AG04449 (cell line): ENCODE measurements at regions not wholly inside any gene's neighbourhood (a gene's known extent, or its start where the extent isn't known, plus 50 kb on each side); places are given as distances from the start of the nearest gene placed in this dataset.

ENCODE experiments used
- CTCF ChIA-PET: fragments of 350-600 bp; formaldehyde crosslinking; extraction: SDS; loops from one replicate; lab custom pipeline; 2021; ENCODE audit warnings: antibody characterized with exemption; lab: Yijun Ruan, JAX
- POLR2A ChIA-PET: fragments of 400-600, 350-600 bp; formaldehyde crosslinking; extraction: SDS; loops from one replicate; lab custom pipeline; 2020; ENCODE audit warnings: antibody characterized with exemption, inconsistent platforms; lab: Yijun Ruan, JAX
- DNase-seq: peaks from one replicate; pipeline ENCODE4 v3.0.0-alpha.2; 2010; ENCODE audit warnings: low read depth, low spot score
- H3K4me3 ChIP-seq: 2 replicates; pipeline ENCODE4 v1.5.1; 2011; ENCODE audit warnings: low read depth, mild to moderate bottlenecking, control low read depth, low read length
- TF ChIP-seq, protein P1 (sequence below): IDR thresholded peaks from one replicate; pipeline ENCODE4 v1.5.1; 2011; ENCODE audit warnings: mild to moderate bottlenecking, moderate library complexity, low read length, control low read depth, inconsistent platforms; ENCODE audit not compliant: insufficient read depth; ENCODE audit errors: missing control alignments

DNA sequence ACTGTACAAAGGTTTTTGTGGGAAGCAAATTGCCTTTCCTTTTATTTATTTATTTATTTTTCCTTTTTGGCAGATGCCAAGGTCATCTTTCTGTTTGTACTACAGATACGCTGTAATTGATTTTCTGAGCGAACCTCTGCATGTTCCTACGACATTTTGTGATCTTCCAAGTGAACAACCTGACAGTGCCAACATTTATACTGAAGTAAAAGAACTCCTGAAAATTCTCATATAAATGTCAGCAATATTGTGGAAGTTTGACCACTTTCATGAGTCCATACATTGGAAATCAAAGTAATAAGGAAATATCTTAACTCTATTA is 86.8 kb upstream of the EEPD1 start:
- no peak overlapping the region for H3K4me3 ChIP-seq
- ChIA-PET POLR2A (no interaction called here), CTCF (interaction anchor here (1.7 kb wide), 1 partner anchor 17 kb away, joined by 4 read pairs; no protein-coding TSS in a partner anchor)
- TF ChIP-seq, protein P1, sequence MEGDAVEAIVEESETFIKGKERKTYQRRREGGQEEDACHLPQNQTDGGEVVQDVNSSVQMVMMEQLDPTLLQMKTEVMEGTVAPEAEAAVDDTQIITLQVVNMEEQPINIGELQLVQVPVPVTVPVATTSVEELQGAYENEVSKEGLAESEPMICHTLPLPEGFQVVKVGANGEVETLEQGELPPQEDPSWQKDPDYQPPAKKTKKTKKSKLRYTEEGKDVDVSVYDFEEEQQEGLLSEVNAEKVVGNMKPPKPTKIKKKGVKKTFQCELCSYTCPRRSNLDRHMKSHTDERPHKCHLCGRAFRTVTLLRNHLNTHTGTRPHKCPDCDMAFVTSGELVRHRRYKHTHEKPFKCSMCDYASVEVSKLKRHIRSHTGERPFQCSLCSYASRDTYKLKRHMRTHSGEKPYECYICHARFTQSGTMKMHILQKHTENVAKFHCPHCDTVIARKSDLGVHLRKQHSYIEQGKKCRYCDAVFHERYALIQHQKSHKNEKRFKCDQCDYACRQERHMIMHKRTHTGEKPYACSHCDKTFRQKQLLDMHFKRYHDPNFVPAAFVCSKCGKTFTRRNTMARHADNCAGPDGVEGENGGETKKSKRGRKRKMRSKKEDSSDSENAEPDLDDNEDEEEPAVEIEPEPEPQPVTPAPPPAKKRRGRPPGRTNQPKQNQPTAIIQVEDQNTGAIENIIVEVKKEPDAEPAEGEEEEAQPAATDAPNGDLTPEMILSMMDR = no peak
- no peak for DNase-seq

DNA sequence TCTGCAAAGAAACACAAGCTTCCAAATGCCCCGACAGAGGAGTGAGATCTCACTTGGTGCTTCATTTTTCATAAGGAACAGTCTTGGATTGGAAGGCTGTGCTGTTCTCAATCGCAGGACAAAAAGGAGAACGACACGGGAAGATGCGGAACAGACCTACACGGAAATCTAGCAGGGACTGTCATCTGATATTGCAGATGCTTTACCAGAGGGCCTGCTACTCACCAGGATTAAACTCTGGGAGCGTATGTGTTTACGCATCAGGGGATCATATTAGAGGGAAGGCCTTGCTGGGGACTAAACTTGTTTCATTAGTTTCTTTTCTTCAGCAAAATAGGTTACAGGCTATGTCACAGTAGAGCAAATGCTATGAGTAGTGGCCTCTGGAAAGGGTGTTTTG is 82.8 kb upstream of the EEPD1 start:
- ChIA-PET CTCF (interaction anchor here (1.5 kb wide), 1 partner anchor 249 kb away, joined by 3 read pairs; no protein-coding TSS in a partner anchor), POLR2A (interaction anchor here (0.6 kb wide), 1 partner anchor 13 kb away, joined by 3 read pairs; no protein-coding TSS in a partner anchor)
- TF ChIP-seq, protein P1 = no peak
- DNase-seq = no peak
- no peak overlapping the region for H3K4me3 ChIP-seq

DNA sequence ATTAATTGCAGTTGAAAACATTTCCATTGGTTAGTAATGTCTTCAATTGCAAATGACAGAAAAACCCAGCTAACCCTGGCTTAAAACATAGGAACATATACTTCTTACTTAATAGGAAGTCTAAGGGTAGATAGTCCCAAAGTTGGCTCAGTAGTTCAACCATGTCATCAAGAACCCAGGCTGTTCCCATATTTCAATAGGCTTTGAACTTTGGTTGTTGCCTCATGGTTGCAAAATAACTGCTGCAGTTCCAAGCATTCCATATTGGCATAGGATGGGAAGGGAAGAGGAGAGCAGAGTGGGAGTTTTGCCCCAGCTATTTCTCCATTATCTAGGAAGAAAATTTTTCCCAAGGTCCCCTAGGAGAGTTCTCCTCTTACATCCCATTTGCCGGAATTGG is 81.4 kb upstream of the EEPD1 start:
- H3K4me3 ChIP-seq = no peak overlapping the region
- TF ChIP-seq, protein P1 = no peak
- ChIA-PET CTCF (no interaction called here), POLR2A (no interaction called here)
- no peak for DNase-seq

DNA sequence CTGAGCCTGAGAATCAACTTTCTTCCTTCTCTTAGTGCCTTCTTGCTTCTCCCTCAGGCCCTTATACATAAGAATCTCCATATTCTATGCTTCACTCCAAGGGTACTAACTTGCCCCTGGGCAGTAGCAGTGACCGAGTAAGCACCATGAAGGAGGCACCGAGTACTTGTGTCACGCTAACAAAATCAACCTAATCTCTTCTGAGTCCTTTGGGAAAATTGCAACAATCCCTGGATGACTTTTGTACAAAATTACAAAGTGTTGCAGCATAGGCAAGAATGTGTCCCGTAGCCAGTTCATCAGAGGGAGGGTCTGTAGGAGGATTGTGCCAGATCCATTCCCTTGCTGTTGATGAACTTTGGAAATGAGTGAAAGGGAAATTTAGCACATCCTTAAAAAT is 80.4 kb upstream of the EEPD1 start:
- no peak for DNase-seq
- CTCF ChIA-PET = no interaction called here
- POLR2A ChIA-PET = no interaction called here
- no peak overlapping the region for H3K4me3 ChIP-seq
- TF ChIP-seq, protein P1 = no peak

DNA sequence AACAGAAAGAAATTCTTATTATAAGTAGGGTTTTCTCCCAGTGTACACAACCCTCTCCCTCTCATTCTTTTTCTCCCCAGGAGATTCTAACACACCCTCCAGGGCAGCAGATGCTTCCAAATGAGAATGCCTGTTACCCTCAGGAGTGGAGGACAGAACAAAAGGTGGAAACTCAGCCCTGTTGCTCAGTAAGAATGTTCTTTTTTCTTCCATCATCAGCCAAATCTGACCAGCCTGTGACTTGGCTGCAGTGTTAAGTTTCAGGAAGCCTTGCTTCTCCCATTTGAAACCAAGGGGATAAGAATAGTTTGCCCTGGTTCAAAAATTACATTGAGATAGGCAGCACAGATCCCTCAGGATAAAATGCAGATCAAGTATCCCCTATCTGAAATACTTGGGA is 77.5 kb upstream of the EEPD1 start:
- TF ChIP-seq, protein P1 = no peak
- no peak for DNase-seq
- H3K4me3 ChIP-seq = no peak overlapping the region
- POLR2A ChIA-PET = interaction anchor here (0.6 kb wide), 1 partner anchor 9 kb away, joined by 3 read pairs; no protein-coding TSS in a partner anchor
- CTCF ChIA-PET = no interaction called here

DNA sequence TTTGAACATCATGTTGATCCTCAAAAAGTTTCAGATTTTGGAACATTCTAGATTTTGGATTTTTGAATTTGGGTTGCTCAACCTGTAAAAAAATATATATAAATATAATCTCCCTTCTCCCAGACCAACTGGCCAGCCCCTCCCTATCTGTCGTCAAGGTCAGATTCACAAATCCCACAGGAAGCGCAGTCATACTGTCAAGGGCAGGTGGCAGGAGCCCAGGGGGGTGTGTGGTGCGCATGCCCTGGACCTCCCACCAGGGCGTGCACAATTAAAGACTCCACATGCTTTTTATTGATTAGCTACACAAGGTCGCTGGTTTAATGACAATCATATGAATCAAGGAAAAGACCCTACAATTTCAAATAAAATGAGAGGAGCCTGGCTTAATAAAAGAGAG is 77.0 kb upstream of the EEPD1 start:
- POLR2A ChIA-PET = no interaction called here
- no peak for DNase-seq
- CTCF ChIA-PET = interaction anchor here (1.0 kb wide), 1 partner anchor 9 kb away, joined by 3 read pairs; no protein-coding TSS in a partner anchor
- TF ChIP-seq, protein P1 = no peak
- no peak overlapping the region for H3K4me3 ChIP-seq
